ENCODE measurements at regions not wholly inside any gene's neighbourhood (a gene's known extent, or its start where the extent isn't known, plus 50 kb on each side); places are given as distances from the start of the nearest gene placed in this dataset.
A peak's percentile ranks its signal among the peaks of the same experiment; 100 is the strongest.

GRCh38 chr2:80737047-80737446, 432.5 kb upstream of the LRRTM1 start:
- no TSS peak for BruUV-seq (replicated peaks)
- POLR2A ChIA-PET (ENCODE audit: unreplicated experiment), result no interaction called here

DNA sequence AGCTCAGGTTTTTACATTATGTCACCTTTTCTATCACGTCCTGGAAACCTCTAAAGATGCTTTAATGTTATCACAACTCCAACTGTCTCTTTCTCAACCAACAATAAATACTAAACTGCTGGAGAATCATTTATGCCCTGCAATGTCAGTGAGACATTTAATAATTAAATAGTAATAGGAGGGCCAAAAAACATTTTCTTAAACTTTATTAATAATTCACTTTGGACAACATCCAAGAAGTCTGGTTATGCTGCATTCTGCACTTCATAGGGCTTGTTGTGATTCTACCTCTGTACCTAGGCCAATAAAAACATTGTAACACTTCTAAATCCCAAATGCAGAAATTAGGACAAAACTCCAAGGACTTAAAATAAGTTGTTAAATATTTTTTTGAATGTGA, 420.4 kb upstream of the LRRTM1 start:
- no peak for ATAC-seq
- Histone ChIP-seq H3K9me3 (ENCODE audit: low read length) (no peaks in the 10 kb centered on the region), H3K4me2 (ENCODE audit: low read length) (no peak overlapping the region), H3K9ac (ENCODE audit: low read length) (no peak overlapping the region), H3K36me3 (ENCODE audit: low read depth, low read length) (no peaks in the 10 kb centered on the region; the same call in 1 of the 2 replicates), H3K27ac (ENCODE audit: low read length) (no peak overlapping the region), H3K4me3 (ENCODE audit: low read length) (no peak overlapping the region), H3K79me2 (ENCODE audit: low read length) (no peaks in the 10 kb centered on the region), H3K27me3 (ENCODE audit: low read length) (no peaks in the 10 kb centered on the region), H2AFZ (ENCODE audit: low read length) (no peak overlapping the region), H3K4me1 (ENCODE audit: insufficient read depth, low read length) (no peaks in the 10 kb centered on the region), H3K9me2 (replicated peaks; ENCODE audit: low read length) (no peaks in the 10 kb centered on the region), H4K20me1 (ENCODE audit: low read length) (no peaks in the 10 kb centered on the region), H3F3A (ENCODE audit: low read length, unreplicated experiment) (no peaks in the 10 kb centered on the region)
- TF ChIP-seq, protein P1, sequence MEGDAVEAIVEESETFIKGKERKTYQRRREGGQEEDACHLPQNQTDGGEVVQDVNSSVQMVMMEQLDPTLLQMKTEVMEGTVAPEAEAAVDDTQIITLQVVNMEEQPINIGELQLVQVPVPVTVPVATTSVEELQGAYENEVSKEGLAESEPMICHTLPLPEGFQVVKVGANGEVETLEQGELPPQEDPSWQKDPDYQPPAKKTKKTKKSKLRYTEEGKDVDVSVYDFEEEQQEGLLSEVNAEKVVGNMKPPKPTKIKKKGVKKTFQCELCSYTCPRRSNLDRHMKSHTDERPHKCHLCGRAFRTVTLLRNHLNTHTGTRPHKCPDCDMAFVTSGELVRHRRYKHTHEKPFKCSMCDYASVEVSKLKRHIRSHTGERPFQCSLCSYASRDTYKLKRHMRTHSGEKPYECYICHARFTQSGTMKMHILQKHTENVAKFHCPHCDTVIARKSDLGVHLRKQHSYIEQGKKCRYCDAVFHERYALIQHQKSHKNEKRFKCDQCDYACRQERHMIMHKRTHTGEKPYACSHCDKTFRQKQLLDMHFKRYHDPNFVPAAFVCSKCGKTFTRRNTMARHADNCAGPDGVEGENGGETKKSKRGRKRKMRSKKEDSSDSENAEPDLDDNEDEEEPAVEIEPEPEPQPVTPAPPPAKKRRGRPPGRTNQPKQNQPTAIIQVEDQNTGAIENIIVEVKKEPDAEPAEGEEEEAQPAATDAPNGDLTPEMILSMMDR (conservative IDR thresholded peaks at IDR 0.05; ENCODE audit: low read depth, low read length), result no peak
- no peak for TF ChIP-seq EZH2phosphoT487 (IDR thresholded peaks at IDR 0.05; ENCODE audit: borderline replicate concordance, low read length)
- TF ChIP-seq EZH2 (IDR thresholded peaks at IDR 0.05; ENCODE audit: low read length, unreplicated experiment), result no peak
- CTCF ChIA-PET, result no interaction called here
- BruUV-seq (replicated peaks), result no TSS peak
- POLR2A ChIA-PET (ENCODE audit: unreplicated experiment), result no interaction called here
- DNase-seq, result no peak
- intact Hi-C loops (cut with micrococcal nuclease), result no loop called here

More at GRCh38 chr2:80737047-80737446, 432.5 kb upstream of the LRRTM1 start:
- H3K27me3 ChIP-seq (ENCODE audit: low read length), result no peaks in the 10 kb centered on the region
- H3K79me2 ChIP-seq (ENCODE audit: low read length), result no peaks in the 10 kb centered on the region
- TF ChIP-seq EZH2phosphoT487 (IDR thresholded peaks at IDR 0.05; ENCODE audit: borderline replicate concordance, low read length) (no peak), EZH2 (IDR thresholded peaks at IDR 0.05; ENCODE audit: low read length, unreplicated experiment) (no peak)
- TF ChIP-seq, protein P1 (conservative IDR thresholded peaks at IDR 0.05; ENCODE audit: low read depth, low read length), result no peak
- no peak overlapping the region for H3K27ac ChIP-seq (ENCODE audit: low read length)
- ATAC-seq, result no peak
- H2AFZ ChIP-seq (ENCODE audit: low read length), result no peak overlapping the region
- no peaks in the 10 kb centered on the region for H4K20me1 ChIP-seq (ENCODE audit: low read length)
- 0 out of 2 replicates have a peak, but pooled peaks cover 3% of the 10 kb centered on the region for H3K9me3 ChIP-seq (ENCODE audit: low read length)
- CTCF ChIA-PET, result no interaction called here
- H3F3A ChIP-seq (ENCODE audit: low read length, unreplicated experiment), result no peaks in the 10 kb centered on the region
- no peak overlapping the region for H3K9ac ChIP-seq (ENCODE audit: low read length)
- DNase-seq, result no peak
- H3K4me2 ChIP-seq (ENCODE audit: low read length), result no peak overlapping the region
- H3K36me3 ChIP-seq (ENCODE audit: low read depth, low read length), result no peaks in the 10 kb centered on the region; the same call in 1 of the 2 replicates
- H3K4me1 ChIP-seq (ENCODE audit: insufficient read depth, low read length), result no peaks in the 10 kb centered on the region
- intact Hi-C loops (cut with micrococcal nuclease), result no loop called here
- no peaks in the 10 kb centered on the region for H3K9me2 ChIP-seq (replicated peaks; ENCODE audit: low read length)
- no peak overlapping the region for H3K4me3 ChIP-seq (ENCODE audit: low read length)

GRCh38 chr2:80722803-80723202, 418.3 kb upstream of the LRRTM1 start:
- H3F3A ChIP-seq (ENCODE audit: low read length, unreplicated experiment), result no peaks in the 10 kb centered on the region
- no peaks in the 10 kb centered on the region for H3K36me3 ChIP-seq (ENCODE audit: low read depth, low read length)
- BruUV-seq (replicated peaks), result no TSS peak
- ChIA-PET CTCF (no interaction called here), POLR2A (ENCODE audit: unreplicated experiment) (no interaction called here)
- TF ChIP-seq EZH2phosphoT487 (IDR thresholded peaks at IDR 0.05; ENCODE audit: borderline replicate concordance, low read length), result no peak
- no peak for TF ChIP-seq EZH2 (IDR thresholded peaks at IDR 0.05; ENCODE audit: low read length, unreplicated experiment)
- TF ChIP-seq, protein P1 (conservative IDR thresholded peaks at IDR 0.05; ENCODE audit: low read depth, low read length), result no peak
- H3K9me3 ChIP-seq (ENCODE audit: low read length), result no peaks in the 10 kb centered on the region
- H3K4me3 ChIP-seq (ENCODE audit: low read length), result no peak overlapping the region
- ATAC-seq (no peak), DNase-seq (peak; percentile 1)
- no peak overlapping the region for H2AFZ ChIP-seq (ENCODE audit: low read length)
- H3K27me3 ChIP-seq (ENCODE audit: low read length), result no peaks in the 10 kb centered on the region
- intact Hi-C loops (cut with micrococcal nuclease), result no loop called here
- no peaks in the 10 kb centered on the region for H3K79me2 ChIP-seq (ENCODE audit: low read length)
- H3K9me2 ChIP-seq (replicated peaks; ENCODE audit: low read length), result no peaks in the 10 kb centered on the region
- H3K4me2 ChIP-seq (ENCODE audit: low read length), result no peak overlapping the region
- H4K20me1 ChIP-seq (ENCODE audit: low read length), result no peaks in the 10 kb centered on the region
- H3K27ac ChIP-seq (ENCODE audit: low read length), result no peak overlapping the region
- H3K9ac ChIP-seq (ENCODE audit: low read length), result no peak overlapping the region
- H3K4me1 ChIP-seq (ENCODE audit: insufficient read depth, low read length), result no peaks in the 10 kb centered on the region
